ENCODE measurements at regions not wholly inside any gene's neighbourhood (a gene's known extent, or its start where the extent isn't known, plus 50 kb on each side); places are given as distances from the start of the nearest gene placed in this dataset. TPM values are rescaled to one million over a fixed set of nuclear protein-coding genes. Genes with fewer than 3 reads are reported as not detected.

Small RNA genes in the stretch of these regions (microRNA-seq; reads per million reads assigned to microRNA genes)
- gene MIR587 (ENCODE audit: borderline replicate concordance) = not detected

Measured in activated CD4-positive, alpha-beta T cell treated with anti-CD3 and anti-CD28 coated beads for 36 hours (primary cell).